K562 (cell line): ENCODE measurements at regions not wholly inside any gene's neighbourhood (a gene's known extent, or its start where the extent isn't known, plus 50 kb on each side); places are given as distances from the start of the nearest gene placed in this dataset.

Experiments
- ATAC-seq: fragments of 200-7000 bp; cut with Tn5 transposase; 3 replicates; pipeline ENCODE4 v1.9.1; 2020; ENCODE audit warnings: moderate library complexity
- BruUV-seq: library from RNA; stranded (reverse); fragments of 400-500 nt; replicated peaks from 2 replicates; lab custom pipeline; 2021; lab: Mats Ljungman, UMichigan
- CTCF ChIA-PET: fragments of 300-600 bp; formaldehyde crosslinking; extraction: SDS; loops from one replicate; lab custom pipeline; 2021; ENCODE audit warnings: low intra/inter-chr PET ratio; lab: Yijun Ruan, JAX
- POLR2A ChIA-PET: fragments of 300-600, 350-650 bp; sonication (Branson Sonifier 250); formaldehyde crosslinking; extraction: SDS; loops from one replicate; lab custom pipeline; 2021; ENCODE audit warnings: antibody characterized with exemption, inconsistent platforms; lab: Yijun Ruan, JAX
- DNase-seq, 4 experiments: peaks; one replicate each; pipeline versions ENCODE4 v3.0.0 to v3.0.0-alpha.2; 2011 to 2018; ENCODE audit warnings: low spot score in 3 of 4, mixed read lengths in 3 of 4; ENCODE audit errors: extremely low read depth in 1 of 4
- FAIRE-seq: peaks from 2 replicates; lab custom pipeline; 2011; peaks lifted over from hg19 to GRCh38; lab: Jason Lieb, UNC
- H2AFZ ChIP-seq: 2 replicates; pipeline ENCODE4 v1.6.0; 2011; ENCODE audit warnings: low read depth, low read length, control low read depth, inconsistent platforms
- H3K27ac ChIP-seq: fragments of 200-600 bp; 3 replicates; pipeline ENCODE4 v1.8.0; 2011; ENCODE audit warnings: low read depth, mild to moderate bottlenecking, control low read depth, inconsistent platforms, low read length, moderate library complexity, mixed read lengths; ENCODE audit errors: extremely low read depth
- H3K27me3 ChIP-seq, 2 experiments: fragments of 300-600 bp in 1 of 2; 2 replicates in 1 of 2; 3 replicates in 1 of 2; pipeline versions ENCODE4 v1.6.0 to v1.8.0; 2011; ENCODE audit warnings: inconsistent platforms in 2 of 2, low read length in 2 of 2, mild to moderate bottlenecking in 1 of 2, mixed read lengths in 1 of 2, moderate library complexity in 1 of 2; ENCODE audit not compliant: control insufficient read depth in 2 of 2, insufficient read depth in 2 of 2
- H3K36me3 ChIP-seq: fragments of 300-600 bp; 3 replicates; pipeline ENCODE4 v1.8.0; 2011; ENCODE audit warnings: mild to moderate bottlenecking, low read length, inconsistent platforms; ENCODE audit not compliant: control insufficient read depth, insufficient read depth
- H3K4me1 ChIP-seq, 2 experiments: fragments of 200-600 bp in 1 of 2; replicated peaks in 1 of 2; 2 replicates in 1 of 2; 3 replicates in 1 of 2; pipeline versions ENCODE4 v1.5.1 to v1.8.0; 2011; ENCODE audit warnings: inconsistent platforms in 2 of 2, low read length in 2 of 2, mild to moderate bottlenecking in 1 of 2, mixed read lengths in 1 of 2, moderate library complexity in 1 of 2; ENCODE audit not compliant: control insufficient read depth in 2 of 2, insufficient read depth in 2 of 2
- H3K4me2 ChIP-seq: 2 replicates; pipeline ENCODE4 v1.6.1; 2011; ENCODE audit warnings: low read length, control low read depth, inconsistent platforms, mixed read lengths; ENCODE audit not compliant: insufficient read depth
- H3K4me3 ChIP-seq: fragments of 200-600 bp; sonication (generic), shearing (Covaris generic); 2 replicates; pipeline ENCODE4 v1.5.1; 2016; ENCODE audit warnings: control low read depth, inconsistent platforms
- H3K79me2 ChIP-seq: fragments of 200-600 bp; 3 replicates; pipeline ENCODE4 v1.8.0; 2011; ENCODE audit warnings: low read length, inconsistent platforms; ENCODE audit not compliant: control insufficient read depth, insufficient read depth
- H3K9ac ChIP-seq, 2 experiments: 2 replicates each; pipeline versions ENCODE4 v1.6.0 to v1.6.1; 2011; ENCODE audit warnings: low read depth in 2 of 2, low read length in 2 of 2, control low read depth in 1 of 2, inconsistent platforms in 1 of 2, mild to moderate bottlenecking in 1 of 2, mixed read lengths in 1 of 2; ENCODE audit not compliant: insufficient read depth in 1 of 2
- H3K9me1 ChIP-seq: one replicate; pipeline ENCODE4 v1.6.0; 2011; ENCODE audit warnings: inconsistent platforms, mild to moderate bottlenecking, low read length, moderate library complexity; ENCODE audit not compliant: control insufficient read depth, insufficient read depth
- H3K9me3 ChIP-seq: replicated peaks from 2 replicates; pipeline ENCODE4 v1.5.1; 2011; ENCODE audit warnings: low read depth, low read length, inconsistent platforms; ENCODE audit not compliant: control insufficient read depth, insufficient read depth
- H4K20me1 ChIP-seq: replicated peaks from 2 replicates; pipeline ENCODE4 v1.6.1; 2011; ENCODE audit warnings: low read length, inconsistent platforms, mixed read lengths; ENCODE audit not compliant: control insufficient read depth, insufficient read depth
- C11orf30 ChIP-seq: fragments of 450-650 bp; IDR thresholded peaks from 2 replicates; pipeline ENCODE4 v1.6.1; 2016; ENCODE audit warnings: low read depth, mild to moderate bottlenecking
- CREM ChIP-seq: IDR thresholded peaks from 2 replicates; pipeline ENCODE4 v1.6.1; 2014; ENCODE audit warnings: antibody characterized with exemption, low read depth
- DPF2 ChIP-seq: fragments of 450-650 bp; IDR thresholded peaks from 2 replicates; pipeline ENCODE4 v1.6.1; 2016
- NR3C1 ChIP-seq: sonication (generic); formaldehyde crosslinking; IDR thresholded peaks from 2 replicates; pipeline ENCODE4 v1.8.1; 2022; ENCODE audit warnings: missing genetic modification reagents
- RNF2 ChIP-seq: sonication (generic); IDR thresholded peaks from 2 replicates; pipeline ENCODE4 v1.6.1; 2016
- ZBED1 ChIP-seq: IDR thresholded peaks from 2 replicates; pipeline ENCODE4 v1.6.1; 2014
- ZNF12 ChIP-seq: sonication (generic); formaldehyde crosslinking; IDR thresholded peaks from 2 replicates; pipeline ENCODE4 v1.4.0; 2020; ENCODE audit warnings: mild to moderate bottlenecking, missing genetic modification reagents
- ZNF324 ChIP-seq: fragments of 250-450 bp; sonication (Bioruptor Pico); IDR thresholded peaks from 2 replicates; pipeline ENCODE4 v1.4.0; 2020; ENCODE audit warnings: mild to moderate bottlenecking
- WGBS: fragments of 100-300 bp; shearing (Covaris generic); methylation state at CpG from one replicate; pipeline ENCODE4 v1.1.6; 2016; ENCODE audit warnings: low coverage, mixed read lengths; ENCODE audit not compliant: insufficient coverage; ENCODE audit errors: missing lambda C conversion rate; 5-methylcytosine and 5-hydroxymethylcytosine counted together
- in situ Hi-C: fragments of 300-500 bp; cut with MboI; formaldehyde crosslinking; loops from 4 replicates; pipeline ENCODE4 v1.15.0; 2018; ENCODE audit warnings: inconsistent platforms, mixed read lengths
- intact Hi-C: fragments of 100-400 bp; cut with micrococcal nuclease; formaldehyde crosslinking; loops from 2 replicates; pipeline ENCODE4 v1.14.2; 2022
- TF ChIP-seq, protein P1 (sequence below): sonication (generic); formaldehyde crosslinking; IDR thresholded peaks from 2 replicates; pipeline ENCODE4 v1.8.1; 2023; ENCODE audit warnings: mild to moderate bottlenecking, missing genetic modification reagents

DNA sequence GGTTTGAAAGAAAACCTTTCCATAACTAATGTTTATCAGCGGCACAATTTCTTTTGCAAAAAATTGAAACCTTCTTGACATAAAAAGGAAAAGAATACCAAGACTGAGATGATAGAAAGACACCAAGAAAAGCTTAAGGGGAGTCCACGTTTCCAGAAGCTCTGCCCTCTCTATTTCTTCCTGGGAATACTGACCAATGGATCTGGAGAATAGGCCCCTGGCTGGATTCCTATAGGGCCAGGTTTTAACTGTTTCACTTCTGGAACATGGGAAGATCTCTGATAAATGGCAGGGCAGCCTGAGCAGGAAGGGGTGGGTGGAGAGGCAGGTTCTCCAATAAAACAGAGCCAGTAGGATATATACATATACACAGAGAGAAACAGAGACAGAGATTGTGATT is 413.4 kb upstream of the JARID2 start:
- Histone ChIP-seq H3K36me3 (no peaks in the 10 kb centered on the region), H3K27me3 (no peaks in the 10 kb centered on the region), H3K4me1 (no peaks in the 10 kb centered on the region), H3K4me3 (no peak overlapping the region), H3K9me1 (no peaks in the 10 kb centered on the region), H3K27ac (no peak overlapping the region), H3K9ac (no peak overlapping the region), H3K79me2 (no peaks in the 10 kb centered on the region), H3K4me2 (no peak overlapping the region)
- no peak for FAIRE-seq
- in situ Hi-C loops (no loop called here), intact Hi-C loops (no loop called here)
- no peak for DNase-seq
- 36% methylated on average over 2 of the region's 2 CpGs for WGBS
- no peak for ATAC-seq
- TF ChIP-seq C11orf30, result no peak
- no peak for TF ChIP-seq ZNF12 (CRISPR knock-in tag)
- TF ChIP-seq DPF2, result no peak
- no peak for TF ChIP-seq ZNF324 (CRISPR knock-in tag)
- TF ChIP-seq CREM, result no peak
- TF ChIP-seq NR3C1 (CRISPR knock-in tag), result no peak
- TF ChIP-seq, protein P1, sequence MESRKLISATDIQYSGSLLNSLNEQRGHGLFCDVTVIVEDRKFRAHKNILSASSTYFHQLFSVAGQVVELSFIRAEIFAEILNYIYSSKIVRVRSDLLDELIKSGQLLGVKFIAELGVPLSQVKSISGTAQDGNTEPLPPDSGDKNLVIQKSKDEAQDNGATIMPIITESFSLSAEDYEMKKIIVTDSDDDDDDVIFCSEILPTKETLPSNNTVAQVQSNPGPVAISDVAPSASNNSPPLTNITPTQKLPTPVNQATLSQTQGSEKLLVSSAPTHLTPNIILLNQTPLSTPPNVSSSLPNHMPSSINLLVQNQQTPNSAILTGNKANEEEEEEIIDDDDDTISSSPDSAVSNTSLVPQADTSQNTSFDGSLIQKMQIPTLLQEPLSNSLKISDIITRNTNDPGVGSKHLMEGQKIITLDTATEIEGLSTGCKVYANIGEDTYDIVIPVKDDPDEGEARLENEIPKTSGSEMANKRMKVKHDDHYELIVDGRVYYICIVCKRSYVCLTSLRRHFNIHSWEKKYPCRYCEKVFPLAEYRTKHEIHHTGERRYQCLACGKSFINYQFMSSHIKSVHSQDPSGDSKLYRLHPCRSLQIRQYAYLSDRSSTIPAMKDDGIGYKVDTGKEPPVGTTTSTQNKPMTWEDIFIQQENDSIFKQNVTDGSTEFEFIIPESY (CRISPR knock-in tag), result no peak
- TF ChIP-seq ZBED1, result no peak
- no peak for TF ChIP-seq RNF2
- TF ChIP-seq, all 486 proteins: peak for 0
- Histone ChIP-seq H4K20me1 (no peaks in the 10 kb centered on the region), H2AFZ (no peak overlapping the region), H3K9me3 (no peaks in the 10 kb centered on the region)
- no TSS peak for BruUV-seq
- ChIA-PET POLR2A (interaction anchor here (0.6 kb wide), 2 partner anchors 52 to 577 kb away, joined by 3 read pairs; no protein-coding TSS in a partner anchor), CTCF (no interaction called here)
